ENCODE measurements at regions not wholly inside any gene's neighbourhood (a gene's known extent, or its start where the extent isn't known, plus 50 kb on each side); places are given as distances from the start of the nearest gene placed in this dataset.
"Not testable (repeated sequence)": the region's sequence is repeated elsewhere in the genome, so short reads cannot be mapped to it uniquely, and the experiment has no call there.

DNA sequence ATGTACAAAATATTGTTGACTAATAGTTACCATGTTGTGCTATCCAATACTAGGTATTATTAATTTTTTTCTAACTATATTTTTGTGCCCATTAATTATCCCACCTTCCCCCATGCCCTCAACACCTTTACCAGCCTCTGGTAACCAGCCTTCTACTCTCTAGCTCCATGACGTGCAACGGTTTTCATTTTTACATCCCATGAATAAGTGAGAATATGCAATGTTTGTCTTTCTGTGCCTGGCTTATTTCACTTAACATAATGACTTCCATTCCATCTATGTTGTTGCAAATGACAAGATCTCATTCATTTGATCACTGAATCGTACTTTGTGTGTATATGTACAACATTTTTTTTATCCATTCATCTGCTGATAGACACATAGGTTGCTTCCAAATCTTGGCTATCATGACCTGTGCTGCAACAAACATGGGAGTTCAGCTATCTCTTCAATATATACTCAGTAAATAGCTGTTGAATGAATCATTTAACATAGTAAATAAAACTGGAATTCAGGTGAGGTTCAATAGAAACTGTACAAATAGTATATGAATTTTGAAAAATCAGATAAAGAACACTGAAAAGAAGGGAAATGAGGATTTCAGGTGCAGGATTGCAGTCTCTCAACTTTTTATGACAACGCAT is 509.0 kb upstream of the MIR17HG start:
- Histone ChIP-seq H3K27ac (ENCODE audit: low read depth, low read length) (no peak overlapping the region), H4K20me1 (ENCODE audit: control insufficient read depth, insufficient read depth, low read depth, low read length) (no peaks in the 10 kb centered on the region), H3K9me2 (replicated peaks; ENCODE audit: control insufficient read depth, low read length) (no peaks in the 10 kb centered on the region), H3K79me2 (ENCODE audit: control insufficient read depth, low read length) (no peaks in the 10 kb centered on the region), H3F3A (ENCODE audit: control insufficient read depth, insufficient read depth) (no peaks in the 10 kb centered on the region), H3K4me2 (ENCODE audit: low read length) (no peak overlapping the region), H3K27me3 (ENCODE audit: control insufficient read depth, low read length) (no peaks in the 10 kb centered on the region), H3K36me3 (ENCODE audit: control insufficient read depth, low read length) (no peaks in the 10 kb centered on the region), H3K4me1 (ENCODE audit: control insufficient read depth, low read length) (no peaks in the 10 kb centered on the region), H3K4me3 (ENCODE audit: low read length) (no peak overlapping the region), H3K9me3 (ENCODE audit: control insufficient read depth, insufficient read depth, low read length) (no peaks in the 10 kb centered on the region)
- TF ChIP-seq, protein P1, sequence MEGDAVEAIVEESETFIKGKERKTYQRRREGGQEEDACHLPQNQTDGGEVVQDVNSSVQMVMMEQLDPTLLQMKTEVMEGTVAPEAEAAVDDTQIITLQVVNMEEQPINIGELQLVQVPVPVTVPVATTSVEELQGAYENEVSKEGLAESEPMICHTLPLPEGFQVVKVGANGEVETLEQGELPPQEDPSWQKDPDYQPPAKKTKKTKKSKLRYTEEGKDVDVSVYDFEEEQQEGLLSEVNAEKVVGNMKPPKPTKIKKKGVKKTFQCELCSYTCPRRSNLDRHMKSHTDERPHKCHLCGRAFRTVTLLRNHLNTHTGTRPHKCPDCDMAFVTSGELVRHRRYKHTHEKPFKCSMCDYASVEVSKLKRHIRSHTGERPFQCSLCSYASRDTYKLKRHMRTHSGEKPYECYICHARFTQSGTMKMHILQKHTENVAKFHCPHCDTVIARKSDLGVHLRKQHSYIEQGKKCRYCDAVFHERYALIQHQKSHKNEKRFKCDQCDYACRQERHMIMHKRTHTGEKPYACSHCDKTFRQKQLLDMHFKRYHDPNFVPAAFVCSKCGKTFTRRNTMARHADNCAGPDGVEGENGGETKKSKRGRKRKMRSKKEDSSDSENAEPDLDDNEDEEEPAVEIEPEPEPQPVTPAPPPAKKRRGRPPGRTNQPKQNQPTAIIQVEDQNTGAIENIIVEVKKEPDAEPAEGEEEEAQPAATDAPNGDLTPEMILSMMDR (IDR thresholded peaks at IDR 0.05; ENCODE audit: low read depth, low read length, poor library complexity, severe bottlenecking), result no peak
- TF ChIP-seq EZH2phosphoT487 (IDR thresholded peaks at IDR 0.05; ENCODE audit: borderline replicate concordance, low read length), result no peak

DNA sequence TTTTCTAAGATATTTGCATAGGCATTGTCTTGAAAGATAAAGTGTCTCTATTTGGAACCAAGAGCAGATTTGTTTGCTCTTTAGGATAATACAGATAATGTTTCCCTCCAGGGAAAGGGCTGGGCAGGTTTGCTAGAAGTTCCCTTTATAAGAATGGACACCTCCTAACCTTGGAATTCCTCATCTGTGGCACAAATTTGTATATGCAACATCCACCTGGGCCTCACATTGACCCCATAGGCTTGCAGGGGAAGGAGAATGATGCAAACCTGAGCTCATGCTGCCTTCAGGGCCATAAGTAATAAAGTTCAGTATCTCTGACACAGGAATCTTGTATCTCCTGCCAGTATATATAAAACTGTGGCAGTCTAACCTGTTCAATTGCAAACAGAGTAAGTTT is 508.4 kb upstream of the MIR17HG start:
- no peak overlapping the region for H3K4me3 ChIP-seq (ENCODE audit: low read length)
- no peaks in the 10 kb centered on the region for H3K36me3 ChIP-seq (ENCODE audit: control insufficient read depth, low read length)
- no peaks in the 10 kb centered on the region for H3K9me3 ChIP-seq (ENCODE audit: control insufficient read depth, insufficient read depth, low read length)
- H3K79me2 ChIP-seq (ENCODE audit: control insufficient read depth, low read length), result no peaks in the 10 kb centered on the region
- no peaks in the 10 kb centered on the region for H3K4me1 ChIP-seq (ENCODE audit: control insufficient read depth, low read length)
- no peak overlapping the region for H3K4me2 ChIP-seq (ENCODE audit: low read length)
- no peak overlapping the region for H3K27ac ChIP-seq (ENCODE audit: low read depth, low read length)
- H4K20me1 ChIP-seq (ENCODE audit: control insufficient read depth, insufficient read depth, low read depth, low read length), result no peaks in the 10 kb centered on the region
- H3K27me3 ChIP-seq (ENCODE audit: control insufficient read depth, low read length), result no peaks in the 10 kb centered on the region
- no peaks in the 10 kb centered on the region for H3F3A ChIP-seq (ENCODE audit: control insufficient read depth, insufficient read depth)
- no peaks in the 10 kb centered on the region for H3K9me2 ChIP-seq (replicated peaks; ENCODE audit: control insufficient read depth, low read length)
- TF ChIP-seq, protein P1 (IDR thresholded peaks at IDR 0.05; ENCODE audit: low read depth, low read length, poor library complexity, severe bottlenecking), result no peak
- TF ChIP-seq EZH2phosphoT487 (IDR thresholded peaks at IDR 0.05; ENCODE audit: borderline replicate concordance, low read length), result no peak

DNA sequence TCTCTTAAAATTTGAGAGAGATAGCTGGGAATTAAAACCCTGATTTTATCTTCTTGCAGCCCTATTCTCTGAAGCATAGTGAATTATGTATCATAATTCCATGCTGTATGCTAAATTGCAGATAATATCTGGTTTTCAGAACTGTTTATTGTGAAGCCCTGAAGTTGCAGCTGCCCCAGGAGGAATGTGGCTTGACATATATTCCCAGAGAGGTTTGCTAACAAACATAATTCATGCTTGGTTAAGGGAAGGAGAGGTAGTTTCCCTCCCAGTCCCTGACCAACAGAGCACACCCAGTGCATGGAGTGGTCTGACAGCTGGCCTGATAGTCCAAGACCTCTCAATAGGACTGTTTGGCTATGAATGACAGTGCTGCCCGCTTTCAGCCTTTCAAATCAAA is 500.6 kb upstream of the MIR17HG start:
- TF ChIP-seq EZH2phosphoT487 (IDR thresholded peaks at IDR 0.05; ENCODE audit: borderline replicate concordance, low read length), result no peak
- TF ChIP-seq, protein P1 (IDR thresholded peaks at IDR 0.05; ENCODE audit: low read depth, low read length, poor library complexity, severe bottlenecking), result no peak
- H3K4me2 ChIP-seq (ENCODE audit: low read length), result no peak overlapping the region
- no peaks in the 10 kb centered on the region for H3K9me3 ChIP-seq (ENCODE audit: control insufficient read depth, insufficient read depth, low read length)
- no peak overlapping the region for H3K4me3 ChIP-seq (ENCODE audit: low read length)
- no peaks in the 10 kb centered on the region for H4K20me1 ChIP-seq (ENCODE audit: control insufficient read depth, insufficient read depth, low read depth, low read length)
- H3K36me3 ChIP-seq (ENCODE audit: control insufficient read depth, low read length), result no peaks in the 10 kb centered on the region
- no peaks in the 10 kb centered on the region for H3K79me2 ChIP-seq (ENCODE audit: control insufficient read depth, low read length)
- no peaks in the 10 kb centered on the region for H3K9me2 ChIP-seq (replicated peaks; ENCODE audit: control insufficient read depth, low read length)
- H3F3A ChIP-seq (ENCODE audit: control insufficient read depth, insufficient read depth), result no peaks in the 10 kb centered on the region
- no peaks in the 10 kb centered on the region for H3K4me1 ChIP-seq (ENCODE audit: control insufficient read depth, low read length)
- no peak overlapping the region for H3K27ac ChIP-seq (ENCODE audit: low read depth, low read length)
- H3K27me3 ChIP-seq (ENCODE audit: control insufficient read depth, low read length), result no peaks in the 10 kb centered on the region

DNA sequence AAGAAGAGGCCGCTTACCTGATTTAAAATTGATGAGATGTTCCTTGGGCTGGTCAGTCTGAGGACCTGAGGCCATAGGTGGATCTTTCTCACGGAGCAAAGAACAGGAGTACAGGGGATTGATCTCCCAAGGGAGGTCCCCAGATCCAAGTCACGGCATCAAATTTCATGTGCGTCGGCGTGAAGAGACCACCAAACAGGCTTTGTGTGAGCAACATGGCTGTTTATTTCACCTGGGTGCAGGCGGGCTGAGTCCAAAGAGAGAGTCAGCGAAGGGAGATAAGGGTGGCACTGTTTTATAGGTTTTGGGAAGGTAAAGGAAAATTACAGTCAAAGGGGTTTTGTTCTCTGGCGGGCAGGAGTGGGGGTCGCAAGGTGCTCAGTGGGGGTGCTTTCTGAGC is 493.8 kb upstream of the MIR17HG start:
- H3K79me2 ChIP-seq (ENCODE audit: control insufficient read depth, low read length); H3K4me2 ChIP-seq (ENCODE audit: low read length); H4K20me1 ChIP-seq (ENCODE audit: control insufficient read depth, insufficient read depth, low read depth, low read length); H3K36me3 ChIP-seq (ENCODE audit: control insufficient read depth, low read length); H3K4me3 ChIP-seq (ENCODE audit: low read length); H3K9me3 ChIP-seq (ENCODE audit: control insufficient read depth, insufficient read depth, low read length); H3K4me1 ChIP-seq (ENCODE audit: control insufficient read depth, low read length); H3F3A ChIP-seq (ENCODE audit: control insufficient read depth, insufficient read depth); H3K9me2 ChIP-seq (replicated peaks; ENCODE audit: control insufficient read depth, low read length); H3K27ac ChIP-seq (ENCODE audit: low read depth, low read length); H3K27me3 ChIP-seq (ENCODE audit: control insufficient read depth, low read length): not testable (repeated sequence)
